ENCODE measurements at regions not wholly inside any gene's neighbourhood (a gene's known extent, or its start where the extent isn't known, plus 50 kb on each side); places are given as distances from the start of the nearest gene placed in this dataset.

GRCh38 chr13:26956522-26957142, 196.0 kb upstream of the GPR12 start:
- no peaks in the 10 kb centered on the region for H3K36me3 ChIP-seq (ENCODE audit: control insufficient read depth, insufficient read depth, low read length)
- no peak overlapping the region for H3K4me3 ChIP-seq (ENCODE audit: low read length)
- peaks cover 3% of the 10 kb centered on the region for H3K27me3 ChIP-seq (ENCODE audit: control insufficient read depth, insufficient read depth, low read length)
- H3K9ac ChIP-seq (ENCODE audit: low read length), result no peak overlapping the region
- no peaks in the 10 kb centered on the region for H3K9me3 ChIP-seq (ENCODE audit: control insufficient read depth, low read length)
- peaks cover 12% of the 10 kb centered on the region for H3K4me1 ChIP-seq (ENCODE audit: control insufficient read depth, insufficient read depth, low read length)

DNA sequence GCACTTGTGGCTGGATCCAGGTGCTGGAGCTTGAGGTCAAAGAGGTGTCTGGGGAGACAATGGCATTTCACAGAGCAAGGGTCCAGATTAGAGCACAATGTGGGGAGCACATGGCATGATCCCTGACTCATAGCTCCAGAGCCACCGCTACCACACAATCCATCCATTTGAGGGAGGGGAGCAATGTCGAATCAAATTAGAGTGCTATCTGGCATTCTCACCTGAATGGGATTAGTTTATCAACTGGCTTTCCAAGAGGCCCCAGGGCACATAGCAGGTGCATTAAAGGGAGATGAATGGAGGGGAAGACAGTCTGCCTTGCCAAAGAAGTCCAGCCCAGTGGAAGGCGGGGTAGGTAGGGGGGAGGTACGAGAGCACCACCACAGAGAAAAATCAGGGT, 194.4 kb upstream of the GPR12 start:
- no peaks in the 10 kb centered on the region for H3K36me3 ChIP-seq (ENCODE audit: control insufficient read depth, insufficient read depth, low read length)
- H3K9ac ChIP-seq (ENCODE audit: low read length), result no peak overlapping the region
- H3K4me3 ChIP-seq (ENCODE audit: low read length), result no peak overlapping the region
- no peaks in the 10 kb centered on the region for H3K9me3 ChIP-seq (ENCODE audit: control insufficient read depth, low read length)
- peaks cover 3% of the 10 kb centered on the region for H3K27me3 ChIP-seq (ENCODE audit: control insufficient read depth, insufficient read depth, low read length)
- peaks cover 23% of the 10 kb centered on the region for H3K4me1 ChIP-seq (ENCODE audit: control insufficient read depth, insufficient read depth, low read length)

DNA sequence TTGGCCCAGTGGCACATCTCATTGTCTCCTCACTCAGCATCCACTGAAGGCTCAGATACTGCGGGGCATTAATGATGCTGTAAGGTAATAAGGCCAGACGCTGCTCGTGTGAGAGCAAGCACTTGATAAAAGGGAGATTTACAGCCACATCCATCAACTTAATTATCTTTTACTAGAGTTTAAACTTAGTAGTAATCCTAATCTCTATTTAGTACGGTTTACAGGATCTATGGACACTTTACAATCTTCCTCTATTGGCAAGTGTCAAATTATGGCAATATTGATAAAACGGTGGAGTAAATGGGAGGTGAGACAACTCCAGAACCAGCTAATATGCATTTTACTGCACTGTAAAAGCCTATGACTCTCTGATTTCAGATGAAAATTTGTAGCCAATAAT, 192.7 kb upstream of the GPR12 start:
- Histone ChIP-seq H3K4me3 (ENCODE audit: low read length) (no peak overlapping the region), H3K36me3 (ENCODE audit: control insufficient read depth, insufficient read depth, low read length) (no peaks in the 10 kb centered on the region), H3K27me3 (ENCODE audit: control insufficient read depth, insufficient read depth, low read length) (peaks cover 3% of the 10 kb centered on the region), H3K9ac (ENCODE audit: low read length) (no peak overlapping the region), H3K4me1 (ENCODE audit: control insufficient read depth, insufficient read depth, low read length) (peaks cover 27% of the 10 kb centered on the region), H3K9me3 (ENCODE audit: control insufficient read depth, low read length) (no peaks in the 10 kb centered on the region)

DNA sequence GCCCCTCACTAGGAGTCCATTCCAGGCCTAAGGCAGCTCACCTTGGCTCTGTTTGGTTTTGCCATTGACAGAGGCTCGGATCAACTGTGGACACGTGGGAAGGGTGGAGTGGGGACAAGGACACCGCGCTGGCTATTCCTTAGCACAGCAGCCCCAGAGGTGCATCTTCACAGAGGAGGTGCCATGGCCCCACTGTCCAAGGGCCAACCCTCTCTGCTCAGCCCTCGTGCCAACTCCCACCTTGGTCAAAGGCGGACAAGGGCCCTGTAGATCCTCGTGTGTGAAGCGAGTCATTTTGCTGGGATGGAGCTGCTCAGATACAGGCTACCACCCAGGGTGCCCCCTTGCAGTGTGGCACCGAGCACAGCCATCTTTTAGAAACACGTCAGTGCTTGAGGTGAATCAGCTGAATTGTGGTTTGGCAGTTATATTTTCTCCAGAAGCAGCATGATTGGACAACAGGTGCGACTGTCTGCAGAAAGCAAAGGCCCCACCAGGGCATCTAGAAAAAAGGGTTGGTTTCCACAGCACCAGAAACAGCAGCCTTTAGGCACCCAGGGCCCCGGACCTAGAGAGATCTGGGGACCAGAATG, 192.1 kb upstream of the GPR12 start:
- no peaks in the 10 kb centered on the region for H3K36me3 ChIP-seq (ENCODE audit: control insufficient read depth, insufficient read depth, low read length)
- H3K9ac ChIP-seq (ENCODE audit: low read length), result no peak overlapping the region

DNA sequence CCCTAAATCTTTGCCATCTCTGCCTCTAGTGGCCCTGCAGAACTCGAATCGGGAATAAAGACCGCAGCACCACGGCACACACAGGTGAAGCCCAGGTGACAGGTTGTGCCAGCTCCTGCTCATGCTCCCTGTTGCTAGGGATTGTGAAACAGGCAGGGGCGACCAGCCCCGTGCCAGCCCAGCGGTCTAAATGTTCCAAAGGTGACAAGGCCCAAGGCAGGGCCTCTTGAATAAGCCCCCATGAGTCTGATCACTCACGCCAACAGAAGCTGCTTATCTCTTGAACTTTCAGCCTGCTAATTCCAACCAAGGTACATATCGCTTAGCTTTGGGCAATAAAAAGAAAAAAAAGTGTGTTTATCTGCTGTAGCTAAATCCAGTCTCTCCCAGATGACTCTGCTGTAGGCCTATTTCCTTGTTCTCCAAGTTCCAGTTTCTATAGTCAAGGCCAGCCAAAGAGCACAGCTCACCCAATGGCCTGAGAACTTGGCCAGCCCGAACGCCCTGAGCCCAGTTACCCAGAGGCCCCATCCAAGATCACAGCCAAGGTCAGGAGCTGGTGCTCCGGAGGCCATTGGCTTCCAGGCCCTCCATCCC, 191.1 kb upstream of the GPR12 start:
- H3K9ac ChIP-seq (ENCODE audit: low read length), result no peak overlapping the region
- no peaks in the 10 kb centered on the region for H3K9me3 ChIP-seq (ENCODE audit: control insufficient read depth, low read length)
- H3K4me3 ChIP-seq (ENCODE audit: low read length), result no peak overlapping the region
- H3K36me3 ChIP-seq (ENCODE audit: control insufficient read depth, insufficient read depth, low read length), result no peaks in the 10 kb centered on the region
- H3K27me3 ChIP-seq (ENCODE audit: control insufficient read depth, insufficient read depth, low read length), result no peaks in the 10 kb centered on the region
- H3K4me1 ChIP-seq (ENCODE audit: control insufficient read depth, insufficient read depth, low read length), result peaks cover 27% of the 10 kb centered on the region

More for the DNA sequence above, 192.1 kb upstream of the GPR12 start:
- Histone ChIP-seq H3K9me3 (ENCODE audit: control insufficient read depth, low read length) (no peaks in the 10 kb centered on the region), H3K27me3 (ENCODE audit: control insufficient read depth, insufficient read depth, low read length) (peaks cover 2% of the 10 kb centered on the region), H3K4me1 (ENCODE audit: control insufficient read depth, insufficient read depth, low read length) (peaks cover 27% of the 10 kb centered on the region), H3K4me3 (ENCODE audit: low read length) (no peak overlapping the region)

- Histone ChIP-seq H3K27me3 (ENCODE audit: control insufficient read depth, insufficient read depth, low read length) (no peaks in the 10 kb centered on the region), H3K36me3 (ENCODE audit: control insufficient read depth, insufficient read depth, low read length) (no peaks in the 10 kb centered on the region), H3K4me3 (ENCODE audit: low read length) (no peak overlapping the region), H3K9ac (ENCODE audit: low read length) (no peak overlapping the region), H3K4me1 (ENCODE audit: control insufficient read depth, insufficient read depth, low read length) (peaks cover 21% of the 10 kb centered on the region), H3K9me3 (ENCODE audit: control insufficient read depth, low read length) (no peaks in the 10 kb centered on the region)
Measured at GRCh38 chr13:26950968-26951367, 190.4 kb upstream of the GPR12 start.

DNA sequence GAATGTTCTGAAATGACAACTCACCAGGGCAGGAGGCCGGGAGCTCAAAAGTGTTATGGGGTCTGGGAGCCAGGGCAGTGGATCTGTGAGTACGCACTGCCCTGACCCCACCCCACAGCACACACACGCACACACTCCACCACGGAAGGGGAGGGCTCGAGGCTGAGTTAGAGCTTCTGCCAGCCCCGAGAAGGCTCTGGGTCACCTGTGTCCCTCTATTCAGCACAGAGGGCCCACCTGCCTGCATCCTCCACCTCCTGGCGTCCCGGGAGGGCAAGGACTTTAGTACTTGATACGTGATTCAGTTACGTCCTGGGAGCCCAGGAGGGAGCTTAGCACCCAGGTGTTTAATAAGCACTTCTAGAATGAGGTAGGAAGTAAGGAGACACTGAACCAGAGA, 190.0 kb upstream of the GPR12 start:
- Histone ChIP-seq H3K4me1 (ENCODE audit: control insufficient read depth, insufficient read depth, low read length) (peaks cover 21% of the 10 kb centered on the region), H3K36me3 (ENCODE audit: control insufficient read depth, insufficient read depth, low read length) (no peaks in the 10 kb centered on the region), H3K9ac (ENCODE audit: low read length) (no peak overlapping the region), H3K27me3 (ENCODE audit: control insufficient read depth, insufficient read depth, low read length) (no peaks in the 10 kb centered on the region), H3K4me3 (ENCODE audit: low read length) (no peak overlapping the region), H3K9me3 (ENCODE audit: control insufficient read depth, low read length) (no peaks in the 10 kb centered on the region)

DNA sequence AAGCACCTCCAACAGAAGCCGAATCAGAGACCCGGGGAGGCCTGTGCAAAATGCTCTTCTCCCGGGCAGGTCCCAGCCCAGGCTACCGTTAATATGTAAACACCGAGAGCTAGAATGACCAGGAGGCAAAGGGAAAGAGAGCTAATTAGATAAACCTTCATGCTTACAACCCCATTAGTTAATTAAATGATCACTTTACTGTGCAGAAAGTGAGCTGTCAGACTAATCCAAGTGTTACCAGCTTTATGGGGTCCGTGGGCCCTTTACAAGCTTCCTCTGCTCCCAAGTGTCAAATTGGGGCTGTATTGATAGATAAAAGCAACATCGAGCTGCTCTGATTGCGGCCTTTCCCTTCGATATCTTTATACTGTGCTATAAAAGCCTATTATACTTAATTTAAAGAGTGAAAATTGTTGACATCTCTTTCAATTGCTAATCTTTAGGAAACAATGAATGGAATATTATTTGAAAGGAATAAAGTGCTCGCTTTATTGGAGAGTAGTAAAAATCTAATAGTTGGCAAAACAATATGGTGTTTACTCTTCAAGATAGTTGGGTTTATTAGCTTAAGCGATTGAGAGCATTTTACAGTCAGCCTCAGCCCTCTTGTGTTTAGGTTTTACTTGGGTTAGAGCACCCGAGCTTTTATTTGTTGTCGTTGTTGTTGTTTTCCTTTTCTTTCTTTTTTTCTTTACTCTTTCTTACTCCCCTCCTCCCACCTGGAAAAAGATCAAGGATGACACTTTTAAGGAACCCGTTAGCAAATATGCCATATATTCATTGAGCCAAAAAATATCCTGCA, 189.3 kb upstream of the GPR12 start:
- Histone ChIP-seq H3K36me3 (ENCODE audit: control insufficient read depth, insufficient read depth, low read length) (no peaks in the 10 kb centered on the region), H3K9ac (ENCODE audit: low read length) (no peak overlapping the region), H3K4me1 (ENCODE audit: control insufficient read depth, insufficient read depth, low read length) (peaks cover 21% of the 10 kb centered on the region), H3K9me3 (ENCODE audit: control insufficient read depth, low read length) (no peaks in the 10 kb centered on the region), H3K27me3 (ENCODE audit: control insufficient read depth, insufficient read depth, low read length) (no peaks in the 10 kb centered on the region), H3K4me3 (ENCODE audit: low read length) (no peak overlapping the region)

DNA sequence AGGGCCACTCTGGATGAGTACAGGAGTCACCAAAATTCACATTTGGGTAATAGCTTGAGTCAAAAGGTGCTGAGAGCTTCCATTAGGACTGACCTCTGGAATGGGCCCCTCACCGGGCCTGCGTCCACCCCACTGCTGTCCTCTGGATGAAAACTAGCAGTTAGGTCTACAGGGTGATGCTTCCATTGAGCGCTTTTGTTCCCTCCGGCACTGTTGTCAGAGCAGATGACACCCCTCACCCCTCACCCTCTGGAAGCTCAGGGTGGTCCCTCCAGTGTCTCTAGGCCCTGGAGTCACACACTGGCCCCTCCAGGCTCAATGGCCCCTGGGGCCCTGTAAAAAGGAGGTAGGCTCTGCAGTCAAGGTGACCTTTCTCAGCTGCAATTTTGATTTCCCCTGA, 187.8 kb upstream of the GPR12 start:
- Histone ChIP-seq H3K4me1 (ENCODE audit: control insufficient read depth, insufficient read depth, low read length) (peaks cover 21% of the 10 kb centered on the region), H3K36me3 (ENCODE audit: control insufficient read depth, insufficient read depth, low read length) (no peaks in the 10 kb centered on the region), H3K9me3 (ENCODE audit: control insufficient read depth, low read length) (no peaks in the 10 kb centered on the region), H3K27me3 (ENCODE audit: control insufficient read depth, insufficient read depth, low read length) (no peaks in the 10 kb centered on the region), H3K4me3 (ENCODE audit: low read length) (no peak overlapping the region), H3K9ac (ENCODE audit: low read length) (no peak overlapping the region)

DNA sequence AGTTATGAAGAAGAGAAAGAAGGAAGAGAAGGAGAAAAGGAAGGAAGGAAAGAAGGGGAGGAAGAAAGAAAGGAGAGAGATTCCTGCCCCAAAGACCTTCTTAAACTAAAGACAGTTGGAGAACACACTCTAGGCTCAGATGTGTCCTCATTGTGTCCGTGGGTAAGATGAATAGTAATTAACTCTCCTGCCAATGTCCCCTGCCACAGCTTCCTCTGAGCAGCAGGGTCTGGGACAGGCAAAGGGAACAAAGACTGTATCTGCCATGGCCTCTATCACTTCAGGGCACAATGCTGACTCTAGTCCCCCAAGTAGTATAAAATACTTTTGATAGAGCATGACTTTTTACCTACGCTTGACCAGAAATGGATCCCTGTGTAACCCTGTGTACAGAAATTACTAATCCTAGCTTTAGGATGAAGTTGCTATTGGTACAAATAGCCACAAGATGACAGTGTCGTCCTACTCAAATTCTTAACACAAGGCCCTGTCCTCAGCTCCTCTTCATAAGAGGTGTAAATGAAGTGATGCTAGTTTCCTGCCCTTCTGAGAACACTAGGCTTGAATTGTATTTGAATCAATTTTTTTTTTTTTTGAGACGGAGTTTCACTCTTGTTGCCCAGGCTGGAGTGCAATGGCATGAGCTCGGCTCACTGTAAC, 186.2 kb upstream of the GPR12 start:
- no peak overlapping the region for H3K4me3 ChIP-seq (ENCODE audit: low read length)
- H3K36me3 ChIP-seq (ENCODE audit: control insufficient read depth, insufficient read depth, low read length), result no peaks in the 10 kb centered on the region
- H3K9ac ChIP-seq (ENCODE audit: low read length), result no peak overlapping the region
- no peaks in the 10 kb centered on the region for H3K9me3 ChIP-seq (ENCODE audit: control insufficient read depth, low read length)
- no peaks in the 10 kb centered on the region for H3K27me3 ChIP-seq (ENCODE audit: control insufficient read depth, insufficient read depth, low read length)
- H3K4me1 ChIP-seq (ENCODE audit: control insufficient read depth, insufficient read depth, low read length), result peaks cover 23% of the 10 kb centered on the region

GRCh38 chr13:26943748-26944147, 183.2 kb upstream of the GPR12 start:
- peaks cover 15% of the 10 kb centered on the region for H3K4me1 ChIP-seq (ENCODE audit: control insufficient read depth, insufficient read depth, low read length)
- no peak overlapping the region for H3K4me3 ChIP-seq (ENCODE audit: low read length)
- no peaks in the 10 kb centered on the region for H3K36me3 ChIP-seq (ENCODE audit: control insufficient read depth, insufficient read depth, low read length)
- no peaks in the 10 kb centered on the region for H3K9me3 ChIP-seq (ENCODE audit: control insufficient read depth, low read length)
- no peak overlapping the region for H3K9ac ChIP-seq (ENCODE audit: low read length)
- H3K27me3 ChIP-seq (ENCODE audit: control insufficient read depth, insufficient read depth, low read length), result no peaks in the 10 kb centered on the region

DNA sequence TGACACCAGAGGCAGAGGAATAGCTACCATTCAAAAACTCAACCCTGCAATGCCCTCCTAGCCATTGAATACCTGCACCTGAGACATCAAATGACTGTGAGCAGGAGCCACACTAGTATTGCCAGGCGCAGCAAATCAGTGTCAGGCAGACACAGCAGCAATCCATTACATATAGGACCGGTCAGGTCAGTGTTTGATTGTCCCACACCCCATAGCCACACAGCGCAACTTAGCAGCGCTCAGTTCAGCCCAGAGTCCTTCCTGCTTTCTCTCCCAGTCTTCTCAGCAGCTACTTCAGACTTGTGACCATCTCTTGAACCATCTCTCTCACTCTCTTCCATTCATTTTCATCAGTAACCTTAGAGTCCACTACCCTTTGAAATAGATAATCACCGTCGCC, 181.6 kb upstream of the GPR12 start:
- no peak overlapping the region for H3K4me3 ChIP-seq (ENCODE audit: low read length)
- no peak overlapping the region for H3K9ac ChIP-seq (ENCODE audit: low read length)
- peaks cover 15% of the 10 kb centered on the region for H3K4me1 ChIP-seq (ENCODE audit: control insufficient read depth, insufficient read depth, low read length)
- no peaks in the 10 kb centered on the region for H3K36me3 ChIP-seq (ENCODE audit: control insufficient read depth, insufficient read depth, low read length)
- H3K27me3 ChIP-seq (ENCODE audit: control insufficient read depth, insufficient read depth, low read length), result no peaks in the 10 kb centered on the region
- no peaks in the 10 kb centered on the region for H3K9me3 ChIP-seq (ENCODE audit: control insufficient read depth, low read length)
